Peyer's patch (tissue), 4 donors: ENCODE measurements at regions not wholly inside any gene's neighbourhood (a gene's known extent, or its start where the extent isn't known, plus 50 kb on each side); places are given as distances from the start of the nearest gene placed in this dataset.

Experiments
- DNase-seq, 3 donors: peaks; one replicate each; pipeline ENCODE4 v3.0.0-alpha.2; 2017 to 2019
- H3K27ac ChIP-seq, 4 donors: fragments of 200-600 bp; sonication (generic); one replicate each; pipeline ENCODE4 v1.5.1; 2016 to 2019
- H3K27me3 ChIP-seq, 2 donors: fragments of 200-600 bp; sonication (generic); one replicate each; pipeline ENCODE4 v1.5.1; 2019
- H3K36me3 ChIP-seq, 3 donors: fragments of 200-600 bp; sonication (generic); one replicate each; pipeline ENCODE4 v1.5.1; 2016 to 2019
- H3K4me1 ChIP-seq, 4 donors: fragments of 200-600 bp; sonication (generic); one replicate each; pipeline ENCODE4 v1.5.1; 2016 to 2019
- H3K4me3 ChIP-seq, 4 donors: fragments of 200-600 bp; sonication (generic); 1 replicate in 3 of 4; 2 replicates in 1 of 4; pipeline ENCODE4 v1.5.1; 2016 to 2019; ENCODE audit warnings: mild to moderate bottlenecking in 1 of 4
- H3K9me3 ChIP-seq, 4 donors: fragments of 200-600 bp; sonication (generic); one replicate each; pipeline ENCODE4 v1.5.1; 2016 to 2019; ENCODE audit warnings: mild to moderate bottlenecking in 1 of 4
- POLR2A ChIP-seq, 2 donors: fragments of 450-650 bp; IDR thresholded peaks; one replicate each; pipeline ENCODE4 v1.5.1; 2017; ENCODE audit warnings: antibody characterized with exemption in 2 of 2, mild to moderate bottlenecking in 2 of 2, moderate library complexity in 2 of 2
- small RNA-seq, 2 donors: library from RNA; depleted of rRNA; stranded (forward); fragments of <200 nt; gene quantifications; one replicate each; pipeline ENCODE3, GENCODE V24; 2016
- TF ChIP-seq, protein P1 (sequence below), 6 experiments: fragments of 450-650 bp in 4 of 6; fragments of 200-600 bp in 2 of 6; sonication (generic) in 1 of 6; IDR thresholded peaks; one replicate each; pipeline ENCODE4 v1.5.1; 2017 to 2019; ENCODE audit warnings: antibody characterized with exemption in 6 of 6, mild to moderate bottlenecking in 3 of 6, moderate library complexity in 1 of 6

GRCh38 chr18:28236487-28236886 is 59.6 kb upstream of the CDH2 start:
- Histone ChIP-seq H3K4me3 (no peak overlapping the region), H3K4me1 (no peaks in the 10 kb centered on the region), H3K27ac (no peak overlapping the region), H3K27me3 (no peaks in the 10 kb centered on the region), H3K9me3 (no peaks in the 10 kb centered on the region), H3K36me3 (no peaks in the 10 kb centered on the region)
- TF ChIP-seq POLR2A (IDR thresholded peaks at IDR 0.05), result no peak
- TF ChIP-seq, protein P1, sequence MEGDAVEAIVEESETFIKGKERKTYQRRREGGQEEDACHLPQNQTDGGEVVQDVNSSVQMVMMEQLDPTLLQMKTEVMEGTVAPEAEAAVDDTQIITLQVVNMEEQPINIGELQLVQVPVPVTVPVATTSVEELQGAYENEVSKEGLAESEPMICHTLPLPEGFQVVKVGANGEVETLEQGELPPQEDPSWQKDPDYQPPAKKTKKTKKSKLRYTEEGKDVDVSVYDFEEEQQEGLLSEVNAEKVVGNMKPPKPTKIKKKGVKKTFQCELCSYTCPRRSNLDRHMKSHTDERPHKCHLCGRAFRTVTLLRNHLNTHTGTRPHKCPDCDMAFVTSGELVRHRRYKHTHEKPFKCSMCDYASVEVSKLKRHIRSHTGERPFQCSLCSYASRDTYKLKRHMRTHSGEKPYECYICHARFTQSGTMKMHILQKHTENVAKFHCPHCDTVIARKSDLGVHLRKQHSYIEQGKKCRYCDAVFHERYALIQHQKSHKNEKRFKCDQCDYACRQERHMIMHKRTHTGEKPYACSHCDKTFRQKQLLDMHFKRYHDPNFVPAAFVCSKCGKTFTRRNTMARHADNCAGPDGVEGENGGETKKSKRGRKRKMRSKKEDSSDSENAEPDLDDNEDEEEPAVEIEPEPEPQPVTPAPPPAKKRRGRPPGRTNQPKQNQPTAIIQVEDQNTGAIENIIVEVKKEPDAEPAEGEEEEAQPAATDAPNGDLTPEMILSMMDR (IDR thresholded peaks at IDR 0.05), result no peak
- DNase-seq, result no peak

Small RNA genes lying in the stretch of these regions (small RNA-seq; reads per million reads assigned to genes)
- gene AC023932.1 (0 reads per million in 2 donors), gene AC105245.1 (0 reads per million in 2 donors), gene RNU6-408P (0 reads per million in 2 donors)
